Neural progenitor cell (in vitro differentiated cells): ENCODE measurements at regions not wholly inside any gene's neighbourhood (a gene's known extent, or its start where the extent isn't known, plus 50 kb on each side); places are given as distances from the start of the nearest gene placed in this dataset.

ENCODE experiments used
- DNase-seq: peaks from one replicate; pipeline ENCODE4 v3.0.0-alpha.2; 2016; ENCODE audit warnings: low spot score
- H2AFZ ChIP-seq: fragments of 200-600 bp; sonication (generic); replicated peaks from 2 replicates; pipeline ENCODE4 v1.6.1; 2016; ENCODE audit warnings: antibody characterized with exemption
- H3F3A ChIP-seq: fragments of 200-600 bp; sonication (generic); 2 replicates; pipeline ENCODE4 v1.6.1; 2016; ENCODE audit warnings: antibody characterized with exemption, low read depth
- H3K27ac ChIP-seq: fragments of 200-600 bp; sonication (generic); 2 replicates; pipeline ENCODE4 v1.5.1; 2016; ENCODE audit warnings: mild to moderate bottlenecking
- H3K27me3 ChIP-seq: fragments of 200-600 bp; sonication (generic); 2 replicates; pipeline ENCODE4 v1.6.1; 2016; ENCODE audit warnings: mild to moderate bottlenecking, moderate library complexity
- H3K36me3 ChIP-seq: fragments of 200-600 bp; sonication (generic); 2 replicates; pipeline ENCODE4 v1.5.1; 2016
- H3K4me1 ChIP-seq: fragments of 200-600 bp; sonication (generic); 2 replicates; pipeline ENCODE4 v1.6.1; 2016; ENCODE audit warnings: mixed run types
- H3K4me2 ChIP-seq: fragments of 200-600 bp; sonication (generic); 2 replicates; pipeline ENCODE4 v1.6.1; 2016
- H3K4me3 ChIP-seq: fragments of 200-600 bp; sonication (generic); 2 replicates; pipeline ENCODE4 v1.5.1; 2016
- H3K79me2 ChIP-seq: fragments of 200-600 bp; sonication (generic); 2 replicates; pipeline ENCODE4 v1.6.1; 2016; ENCODE audit warnings: low read depth
- H3K9ac ChIP-seq: fragments of 200-600 bp; sonication (generic); 2 replicates; pipeline ENCODE4 v1.6.1; 2016
- H3K9me3 ChIP-seq: fragments of 200-600 bp; sonication (generic); 2 replicates; pipeline ENCODE4 v1.5.1; 2016; ENCODE audit warnings: low read depth
- H4K20me1 ChIP-seq: fragments of 200-600 bp; sonication (generic); 2 replicates; pipeline ENCODE4 v1.6.1; 2016; ENCODE audit warnings: low read depth
- H3K27ac Mint-ChIP-seq: 3 replicates; pipeline ENCODE4 v1.8.0; 2021; ENCODE audit warnings: mixed read lengths
- H3K27me3 Mint-ChIP-seq: 2 replicates; pipeline ENCODE4 v1.8.0; 2022; ENCODE audit warnings: low read depth, mild to moderate bottlenecking, inconsistent platforms, moderate library complexity, mixed read lengths; ENCODE audit not compliant: insufficient read depth
- H3K36me3 Mint-ChIP-seq: 3 replicates; pipeline ENCODE4 v1.8.0; 2021; ENCODE audit warnings: mixed read lengths
- H3K4me1 Mint-ChIP-seq: 3 replicates; pipeline ENCODE4 v1.8.0; 2021; ENCODE audit warnings: mixed read lengths
- H3K4me3 Mint-ChIP-seq: 3 replicates; pipeline ENCODE4 v1.8.0; 2021; ENCODE audit warnings: mild to moderate bottlenecking, moderate library complexity, mixed read lengths
- H3K9me3 Mint-ChIP-seq: 3 replicates; pipeline ENCODE4 v1.8.0; 2020; ENCODE audit warnings: mixed read lengths
- CTCF ChIP-seq: fragments of 200-600 bp; sonication (generic); IDR thresholded peaks from 2 replicates; pipeline ENCODE4 v1.5.1; 2017; ENCODE audit warnings: antibody characterized with exemption, mild to moderate bottlenecking
- EZH2 ChIP-seq: fragments of 200-600 bp; sonication (generic); IDR thresholded peaks from 2 replicates; pipeline ENCODE4 v1.6.1; 2017; ENCODE audit warnings: antibody characterized with exemption, mild to moderate bottlenecking, moderate library complexity
- EZH2phosphoT487 ChIP-seq: fragments of 200-600 bp; sonication (generic); IDR thresholded peaks from 2 replicates; pipeline ENCODE4 v1.6.1; 2017; ENCODE audit warnings: antibody characterized with exemption

DNA sequence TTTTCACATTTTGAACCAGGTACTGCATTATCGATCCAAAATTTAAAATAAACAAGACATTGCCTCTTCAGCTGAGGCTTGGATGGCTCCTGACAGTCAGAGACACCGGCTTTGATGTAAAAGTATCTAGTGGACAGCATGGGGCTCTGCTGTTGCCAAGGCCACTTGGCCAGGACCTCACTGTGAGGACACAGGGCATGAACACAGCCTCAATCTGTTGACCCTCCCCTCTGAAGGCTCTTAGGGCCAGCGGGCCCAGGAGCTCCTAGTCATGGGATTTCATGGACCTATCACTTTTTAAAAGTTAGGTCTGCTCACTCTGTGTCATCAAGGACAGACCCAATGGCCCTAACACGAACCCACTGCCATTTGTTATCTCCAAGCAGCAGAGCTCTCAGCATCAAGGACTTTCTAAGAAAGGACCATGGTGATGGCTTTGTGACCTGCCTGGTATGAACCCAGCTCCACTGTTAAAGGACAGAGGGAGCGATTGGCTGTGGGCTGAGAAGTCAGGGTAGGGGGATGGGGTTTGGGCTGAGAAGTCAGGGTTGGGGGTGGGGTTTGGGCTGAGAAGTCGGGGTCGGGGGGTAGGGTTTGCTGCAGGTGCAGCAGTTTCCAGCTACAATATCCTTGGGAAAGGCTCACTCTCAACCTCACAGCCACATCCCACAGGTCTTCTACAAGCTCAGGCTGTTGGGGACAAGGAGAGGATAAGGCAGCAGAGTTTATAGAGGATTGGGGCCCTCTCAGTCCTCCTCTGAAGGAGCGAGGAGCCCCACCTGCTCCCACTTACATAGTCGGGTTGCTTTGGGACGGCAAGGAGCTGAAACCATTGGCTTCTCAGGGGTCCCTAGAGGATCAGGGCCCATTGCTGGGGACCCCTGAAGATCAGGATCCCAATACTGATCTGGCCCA is 146.8 kb downstream of the BARX1 start:
- Mint-ChIP-seq H3K27ac (no peak overlapping the region), H3K36me3 (no peaks in the 10 kb centered on the region), H3K9me3 (peaks cover 12% of the 10 kb centered on the region), H3K4me3 (no peak overlapping the region), H3K4me1 (peaks cover 7% of the 10 kb centered on the region), H3K27me3 (peaks cover 4% of the 10 kb centered on the region)
- TF ChIP-seq EZH2 (no peak), CTCF (no peak), EZH2phosphoT487 (no peak)
- H3K79me2 ChIP-seq, result no peaks in the 10 kb centered on the region
- no peaks in the 10 kb centered on the region for H4K20me1 ChIP-seq
- no peak overlapping the region for H3K9ac ChIP-seq
- H3K27me3 ChIP-seq, result no peaks in the 10 kb centered on the region
- H3K36me3 ChIP-seq, result no peaks in the 10 kb centered on the region
- H3K27ac ChIP-seq, result no peak overlapping the region
- no peak for DNase-seq
- peaks cover 21% of the 10 kb centered on the region for H3K4me1 ChIP-seq
- H3F3A ChIP-seq, result peaks cover 3% of the 10 kb centered on the region
- no peak overlapping the region for H2AFZ ChIP-seq
- no peaks in the 10 kb centered on the region for H3K9me3 ChIP-seq
- peak overlapping the region; percentile 1 for H3K4me2 ChIP-seq
- H3K4me3 ChIP-seq, result no peak overlapping the region

GRCh38 chr9:93807166-93808074 is 147.7 kb downstream of the BARX1 start:
- H3K36me3 Mint-ChIP-seq, result no peaks in the 10 kb centered on the region
- Histone ChIP-seq H3K9me3 (no peaks in the 10 kb centered on the region), H3K9ac (no peak overlapping the region), H3F3A (no peaks in the 10 kb centered on the region), H3K27me3 (no peaks in the 10 kb centered on the region), H4K20me1 (no peaks in the 10 kb centered on the region), H3K4me2 (peak overlapping the region; percentile 1), H3K27ac (no peak overlapping the region), H3K4me3 (no peak overlapping the region), H3K36me3 (no peaks in the 10 kb centered on the region), H3K4me1 (peaks cover 18% of the 10 kb centered on the region), H3K79me2 (no peaks in the 10 kb centered on the region), H2AFZ (peak overlapping the region; percentile 63)
- TF ChIP-seq CTCF (no peak), EZH2phosphoT487 (no peak), EZH2 (no peak)
- H3K9me3 Mint-ChIP-seq, result peaks cover 12% of the 10 kb centered on the region
- peaks cover 4% of the 10 kb centered on the region for H3K4me1 Mint-ChIP-seq
- H3K27me3 Mint-ChIP-seq, result peaks cover 4% of the 10 kb centered on the region
- no peak for DNase-seq
- no peak overlapping the region for H3K4me3 Mint-ChIP-seq
- no peak overlapping the region for H3K27ac Mint-ChIP-seq

GRCh38 chr9:93801581-93802284 is 153.4 kb downstream of the BARX1 start:
- H3K36me3 Mint-ChIP-seq, result no peaks in the 10 kb centered on the region
- H3K79me2 ChIP-seq, result no peaks in the 10 kb centered on the region
- H3K9ac ChIP-seq, result no peak overlapping the region
- H3F3A ChIP-seq, result no peaks in the 10 kb centered on the region
- H3K4me2 ChIP-seq, result no peak overlapping the region
- no peak for DNase-seq
- no peak overlapping the region for H3K27ac ChIP-seq
- H3K9me3 ChIP-seq, result no peaks in the 10 kb centered on the region
- no peaks in the 10 kb centered on the region for H3K4me1 Mint-ChIP-seq
- H3K4me3 ChIP-seq, result no peak overlapping the region
- no peaks in the 10 kb centered on the region for H4K20me1 ChIP-seq
- no peak overlapping the region for H3K27ac Mint-ChIP-seq
- H2AFZ ChIP-seq, result no peak overlapping the region
- no peaks in the 10 kb centered on the region for H3K27me3 ChIP-seq
- no peaks in the 10 kb centered on the region for H3K4me1 ChIP-seq
- no peaks in the 10 kb centered on the region for H3K27me3 Mint-ChIP-seq
- H3K36me3 ChIP-seq, result no peaks in the 10 kb centered on the region
- no peak overlapping the region for H3K4me3 Mint-ChIP-seq
- TF ChIP-seq EZH2 (no peak), EZH2phosphoT487 (no peak), CTCF (no peak)
- peaks cover 14% of the 10 kb centered on the region for H3K9me3 Mint-ChIP-seq
